H1 (cell line): ENCODE measurements at regions not wholly inside any gene's neighbourhood (a gene's known extent, or its start where the extent isn't known, plus 50 kb on each side); places are given as distances from the start of the nearest gene placed in this dataset.
"Not testable (repeated sequence)": the region's sequence is repeated elsewhere in the genome, so short reads cannot be mapped to it uniquely, and the experiment has no call there.

Experiments used
- CTCF ChIA-PET: fragments of 300-600 bp; sonication (Branson Sonifier 250); formaldehyde crosslinking; loops from one replicate; lab custom pipeline; 2021; ENCODE audit not compliant: partially characterized antibody; lab: Charles Lee
- POLR2A ChIA-PET: fragments of 300-600 bp; sonication (Branson Sonifier 250); formaldehyde crosslinking; loops from one replicate; lab custom pipeline; 2021; ENCODE audit warnings: inconsistent platforms; ENCODE audit not compliant: partially characterized antibody; lab: Charles Lee
- DNase-seq, 2 experiments: peaks; one replicate each; pipeline versions ENCODE4 v3.0.0 to v3.0.0-alpha.2; 2010 to 2022; ENCODE audit warnings: low spot score in 2 of 2, low read depth in 1 of 2, mixed read lengths in 1 of 2
- FAIRE-seq: peaks from 2 replicates; lab custom pipeline; 2011; peaks lifted over from hg19 to GRCh38; lab: Jason Lieb, UNC
- H2AFZ ChIP-seq: 2 replicates; pipeline ENCODE4 v1.8.1; 2012; ENCODE audit warnings: low read length, inconsistent platforms
- H2AK5ac ChIP-seq: 2 replicates; pipeline ENCODE4 v1.6.1; 2013; ENCODE audit warnings: low read depth, low read length
- H2BK120ac ChIP-seq: replicated peaks from 2 replicates; pipeline ENCODE3; 2013; ENCODE audit warnings: low read depth, low read length, inconsistent platforms
- H2BK12ac ChIP-seq: 2 replicates; pipeline ENCODE4 v1.6.1; 2013; ENCODE audit warnings: low read depth, low read length
- H2BK15ac ChIP-seq: 2 replicates; pipeline ENCODE4 v1.6.1; 2013; ENCODE audit warnings: low read length
- H2BK20ac ChIP-seq: 2 replicates; pipeline ENCODE4 v1.6.1; 2013; ENCODE audit warnings: low read length
- H2BK5ac ChIP-seq: 2 replicates; pipeline ENCODE4 v1.6.1; 2013; ENCODE audit warnings: low read depth, low read length
- H3K14ac ChIP-seq: 2 replicates; pipeline ENCODE4 v1.6.1; 2013; ENCODE audit warnings: inconsistent platforms; ENCODE audit not compliant: insufficient read length
- H3K18ac ChIP-seq: 2 replicates; pipeline ENCODE4 v1.6.1; 2013; ENCODE audit warnings: low read length; ENCODE audit errors: extremely low read depth
- H3K23ac ChIP-seq: 2 replicates; pipeline ENCODE4 v1.6.1; 2013; ENCODE audit warnings: inconsistent platforms; ENCODE audit not compliant: insufficient read length
- H3K23me2 ChIP-seq: 2 replicates; pipeline ENCODE4 v1.6.1; 2013; ENCODE audit warnings: low read depth, low read length
- H3K27ac ChIP-seq: 2 replicates; pipeline ENCODE4 v1.6.1; 2011; ENCODE audit warnings: low read depth, low read length, inconsistent platforms
- H3K27me3 ChIP-seq, 4 experiments: replicated peaks in 1 of 4; 1 replicate in 1 of 4; 2 replicates in 3 of 4; pipeline versions ENCODE4 v1.6.1 to v1.8.1; 2011 to 2013; ENCODE audit warnings: low read length in 3 of 4, mild to moderate bottlenecking in 3 of 4, inconsistent platforms in 2 of 4, mixed read lengths in 2 of 4, moderate library complexity in 1 of 4; ENCODE audit not compliant: control insufficient read depth in 3 of 4, insufficient read depth in 3 of 4; ENCODE audit errors: extremely low read depth in 1 of 4
- H3K36me3 ChIP-seq, 4 experiments: 2 replicates each; pipeline versions ENCODE4 v1.6.1 to v1.8.1; 2011 to 2013; ENCODE audit warnings: mild to moderate bottlenecking in 4 of 4, low read length in 3 of 4, moderate library complexity in 2 of 4, control low read depth in 1 of 4, inconsistent platforms in 1 of 4; ENCODE audit not compliant: insufficient read depth in 4 of 4, control insufficient read depth in 2 of 4
- H3K4ac ChIP-seq: replicated peaks from 2 replicates; pipeline ENCODE3; 2013; ENCODE audit warnings: low read length, low read depth, mixed read lengths, inconsistent platforms; ENCODE audit not compliant: insufficient read length
- H3K4me1 ChIP-seq, 4 experiments: replicated peaks in 1 of 4; 1 replicate in 1 of 4; 2 replicates in 3 of 4; pipeline versions ENCODE4 v1.6.1 to v1.8.1; 2011 to 2013; ENCODE audit warnings: low read length in 3 of 4, inconsistent platforms in 2 of 4, mixed read lengths in 1 of 4; ENCODE audit not compliant: insufficient read depth in 4 of 4, control insufficient read depth in 3 of 4
- H3K4me2 ChIP-seq, 2 experiments: 2 replicates each; pipeline versions ENCODE4 v1.6.1 to v1.8.1; 2011 to 2013; ENCODE audit warnings: low read depth in 2 of 2, low read length in 2 of 2, control low read depth in 1 of 2, inconsistent platforms in 1 of 2, mild to moderate bottlenecking in 1 of 2; ENCODE audit not compliant: insufficient read depth in 1 of 2
- H3K4me3 ChIP-seq, 4 experiments: fragments of 200-600, 300-600 bp in 1 of 4; sonication (generic), shearing (Covaris generic), sonication (Bioruptor Twin) in 1 of 4; 2 replicates each; pipeline versions ENCODE4 v1.5.1 to v1.8.1; 2011 to 2016; ENCODE audit warnings: low read length in 4 of 4, low read depth in 3 of 4, control low read depth in 2 of 4, inconsistent platforms in 2 of 4, mild to moderate bottlenecking in 2 of 4, mixed read lengths in 1 of 4, moderate library complexity in 1 of 4; ENCODE audit not compliant: insufficient read depth in 2 of 4; ENCODE audit errors: extremely low read depth in 1 of 4
- H3K56ac ChIP-seq: replicated peaks from 2 replicates; pipeline ENCODE3; 2013; ENCODE audit warnings: low read depth, mild to moderate bottlenecking, mixed read lengths, low read length, inconsistent platforms; ENCODE audit not compliant: insufficient read length
- H3K79me1 ChIP-seq: 2 replicates; pipeline ENCODE4 v1.6.1; 2013; ENCODE audit warnings: low read depth, low read length, control low read depth
- H3K79me2 ChIP-seq, 2 experiments: 2 replicates each; pipeline versions ENCODE4 v1.6.1 to v1.8.1; 2012 to 2013; ENCODE audit warnings: low read length in 2 of 2, mild to moderate bottlenecking in 2 of 2, inconsistent platforms in 1 of 2; ENCODE audit not compliant: insufficient read depth in 2 of 2, control insufficient read depth in 1 of 2
- H3K9ac ChIP-seq, 4 experiments: replicated peaks in 1 of 4; 1 replicate in 1 of 4; 2 replicates in 3 of 4; pipeline versions ENCODE4 v1.6.1 to v1.8.1; 2011 to 2013; ENCODE audit warnings: low read depth in 3 of 4, low read length in 3 of 4, control low read depth in 2 of 4, mild to moderate bottlenecking in 2 of 4, moderate library complexity in 2 of 4, inconsistent platforms in 1 of 4; ENCODE audit errors: extremely low read depth in 1 of 4
- H3K9me3 ChIP-seq, 2 experiments: 2 replicates each; pipeline versions ENCODE4 v1.6.1 to v1.8.1; 2012 to 2013; ENCODE audit warnings: mild to moderate bottlenecking in 2 of 2, moderate library complexity in 2 of 2, control low read depth in 1 of 2, inconsistent platforms in 1 of 2, low read depth in 1 of 2, low read length in 1 of 2, mixed read lengths in 1 of 2; ENCODE audit not compliant: insufficient read depth in 2 of 2
- H4K20me1 ChIP-seq, 2 experiments: replicated peaks in 1 of 2; 2 replicates each; pipeline versions ENCODE3 to v1.8.1; 2011 to 2013; ENCODE audit warnings: inconsistent platforms in 2 of 2, low read length in 2 of 2, mild to moderate bottlenecking in 1 of 2; ENCODE audit not compliant: insufficient read depth in 2 of 2, control insufficient read depth in 1 of 2
- H4K5ac ChIP-seq: 2 replicates; pipeline ENCODE4 v1.6.1; 2013; ENCODE audit warnings: low read length, low read depth, mixed read lengths, inconsistent platforms; ENCODE audit not compliant: insufficient read length
- H4K8ac ChIP-seq: 2 replicates; pipeline ENCODE4 v1.8.0; 2013; ENCODE audit warnings: mild to moderate bottlenecking, moderate library complexity, low read length, inconsistent platforms; ENCODE audit not compliant: insufficient read depth; ENCODE audit errors: extremely low read depth
- H4K91ac ChIP-seq: replicated peaks from 2 replicates; pipeline ENCODE3; 2013; ENCODE audit warnings: low read length, mixed read lengths, inconsistent platforms; ENCODE audit not compliant: insufficient read length
- WGBS, 2 experiments: shearing (Covaris generic) in 1 of 2; methylation state at CpG; one replicate each; pipeline versions ENCODE4 v1.1.6 to v1.1.7; 2013 to 2015; ENCODE audit warnings: low lambda C conversion rate in 2 of 2, mixed read lengths in 2 of 2, inconsistent platforms in 1 of 2, low coverage in 1 of 2, missing lambda C conversion rate in 1 of 2; ENCODE audit not compliant: insufficient replicate concordance in 2 of 2, insufficient coverage in 1 of 2, insufficient read length in 1 of 2; ENCODE audit errors: extremely low coverage in 1 of 2, missing lambda C conversion rate in 1 of 2; 5-methylcytosine and 5-hydroxymethylcytosine counted together

DNA sequence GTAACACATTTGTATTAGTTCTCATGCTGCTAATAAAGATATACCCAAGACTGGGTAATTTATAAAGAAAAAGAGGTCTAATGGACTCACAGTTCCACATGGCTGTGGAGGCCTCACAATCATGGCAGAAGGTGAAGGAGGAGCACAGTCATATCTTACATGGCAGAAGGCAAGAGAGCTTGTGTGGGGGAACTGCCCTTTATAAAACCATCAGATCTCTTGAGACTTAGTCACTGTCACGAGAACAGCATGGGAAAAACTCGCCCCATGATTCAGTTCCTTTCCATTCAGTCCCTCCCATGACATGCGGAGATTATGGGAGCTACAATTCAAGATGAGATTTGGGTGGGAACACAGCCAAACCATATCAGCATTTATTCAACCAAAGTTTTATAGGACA lies 216.5 kb downstream of the KTN1 start:
- POLR2A ChIA-PET, H4K8ac ChIP-seq, H2BK15ac ChIP-seq, H3K18ac ChIP-seq, H4K91ac ChIP-seq, H2BK120ac ChIP-seq, H3K14ac ChIP-seq, H3K36me3 ChIP-seq, H2BK5ac ChIP-seq, CTCF ChIA-PET, H3K9ac ChIP-seq, H3K56ac ChIP-seq, DNase-seq, H3K79me2 ChIP-seq, H3K4ac ChIP-seq, H3K4me3 ChIP-seq, H2AK5ac ChIP-seq, H3K27me3 ChIP-seq, H3K23ac ChIP-seq, H2AFZ ChIP-seq, FAIRE-seq, H3K79me1 ChIP-seq, H3K23me2 ChIP-seq, H3K27ac ChIP-seq, H2BK20ac ChIP-seq, H2BK12ac ChIP-seq, H3K4me2 ChIP-seq, H3K9me3 ChIP-seq, H4K20me1 ChIP-seq, H4K5ac ChIP-seq: not testable (repeated sequence)
- H3K4me1 ChIP-seq, result peaks cover 0 to 27% (median 18%) of the 10 kb centered on the region in 4 experiments
- 98% methylated on average over 3 of the region's 3 CpGs; no CpG with 5 or more reads in 1 of the 2 experiments for WGBS, 2 experiments
